HEK293 (cell line): ENCODE measurements at regions not wholly inside any gene's neighbourhood (a gene's known extent, or its start where the extent isn't known, plus 50 kb on each side); places are given as distances from the start of the nearest gene placed in this dataset.

Experiments
- CTCF ChIA-PET: fragments of 350-600 bp; formaldehyde crosslinking; extraction: SDS; loops from one replicate; lab custom pipeline; 2021; ENCODE audit warnings: antibody characterized with exemption; lab: Yijun Ruan, JAX
- POLR2A ChIA-PET: fragments of 300-600 bp; formaldehyde crosslinking; extraction: SDS; loops from one replicate; lab custom pipeline; 2020; ENCODE audit warnings: antibody characterized with exemption, inconsistent platforms; lab: Yijun Ruan, JAX
- H3K27ac ChIP-seq: fragments of 200-500 bp; sonication (Bioruptor generic); 2 replicates; pipeline ENCODE4 v1.5.1; 2014; ENCODE audit warnings: low read depth, low read length, control low read depth, inconsistent platforms; ENCODE audit errors: extremely low read depth
- H3K36me3 ChIP-seq, 2 experiments: fragments of 200-500 bp in 1 of 2; sonication (Bioruptor generic) in 1 of 2; 1 replicate in 1 of 2; 2 replicates in 1 of 2; pipeline ENCODE4 v1.5.1; 2014 to 2017; ENCODE audit warnings: inconsistent platforms in 2 of 2, low read length in 2 of 2; ENCODE audit not compliant: control insufficient read depth in 2 of 2, insufficient read depth in 1 of 2
- H3K4me1 ChIP-seq: fragments of 200-500 bp; sonication (Bioruptor generic); 2 replicates; pipeline ENCODE4 v1.5.1; 2014; ENCODE audit warnings: mild to moderate bottlenecking, low read length, inconsistent platforms; ENCODE audit not compliant: control insufficient read depth, insufficient read depth
- H3K4me3 ChIP-seq: 2 replicates; pipeline ENCODE4 v1.5.1; 2011; ENCODE audit warnings: low read depth, mild to moderate bottlenecking, control low read depth, low read length, moderate library complexity
- H3K9me3 ChIP-seq: fragments of 200-500 bp; sonication (Bioruptor generic); 2 replicates; pipeline ENCODE4 v1.5.1; 2014; ENCODE audit warnings: low read depth, low read length, inconsistent platforms; ENCODE audit not compliant: control insufficient read depth, insufficient read depth
- ATF2 ChIP-seq: fragments of 450-650 bp; formaldehyde crosslinking; IDR thresholded peaks from 2 replicates; pipeline ENCODE4 v1.5.1; 2016; ENCODE audit warnings: missing biosample characterization, missing genetic modification characterization, low read depth
- GLI4 ChIP-seq: fragments of 450-650 bp; formaldehyde crosslinking; IDR thresholded peaks from 2 replicates; pipeline ENCODE4 v1.5.1; 2016; ENCODE audit warnings: missing biosample characterization, missing genetic modification characterization
- HOXC10 ChIP-seq: sonication (generic); formaldehyde crosslinking; IDR thresholded peaks from 2 replicates; pipeline ENCODE4 v1.8.1; 2023; ENCODE audit warnings: mild to moderate bottlenecking, missing genetic modification reagents
- INSM2 ChIP-seq: fragments of 450-650 bp; formaldehyde crosslinking; IDR thresholded peaks from 2 replicates; pipeline ENCODE4 v1.5.1; 2016; ENCODE audit warnings: missing biosample characterization, missing genetic modification characterization
- KLF9 ChIP-seq: fragments of 450-650 bp; formaldehyde crosslinking; IDR thresholded peaks from 2 replicates; pipeline ENCODE4 v1.5.1; 2016; ENCODE audit warnings: missing biosample characterization, missing genetic modification characterization, low read depth
- MYNN ChIP-seq: fragments of 450-650 bp; formaldehyde crosslinking; IDR thresholded peaks from 2 replicates; pipeline ENCODE4 v1.5.1; 2016; ENCODE audit warnings: missing biosample characterization, missing genetic modification characterization, borderline replicate concordance
- PBX3 ChIP-seq: sonication (generic); formaldehyde crosslinking; IDR thresholded peaks from 2 replicates; pipeline ENCODE4 v1.8.1; 2022; ENCODE audit warnings: mild to moderate bottlenecking, moderate library complexity, missing genetic modification reagents
- PRDM10 ChIP-seq: fragments of 450-650 bp; formaldehyde crosslinking; IDR thresholded peaks from 2 replicates; pipeline ENCODE4 v1.5.1; 2016; ENCODE audit warnings: missing biosample characterization, missing genetic modification characterization
- SCRT2 ChIP-seq: fragments of 450-650 bp; formaldehyde crosslinking; IDR thresholded peaks from 2 replicates; pipeline ENCODE4 v1.5.1; 2016; ENCODE audit warnings: missing biosample characterization, missing genetic modification characterization
- SP3 ChIP-seq: fragments of 450-650 bp; formaldehyde crosslinking; IDR thresholded peaks from 2 replicates; pipeline ENCODE4 v1.5.1; 2016; ENCODE audit warnings: missing biosample characterization, missing genetic modification characterization
- ZBTB1 ChIP-seq: fragments of 450-650 bp; formaldehyde crosslinking; IDR thresholded peaks from 2 replicates; pipeline ENCODE4 v1.5.1; 2016; ENCODE audit warnings: missing biosample characterization, missing genetic modification characterization
- ZBTB48 ChIP-seq: fragments of 450-650 bp; formaldehyde crosslinking; IDR thresholded peaks from 2 replicates; pipeline ENCODE4 v1.5.1; 2016; ENCODE audit warnings: missing biosample characterization, missing genetic modification characterization
- ZEB2 ChIP-seq: fragments of 450-650 bp; formaldehyde crosslinking; IDR thresholded peaks from 2 replicates; pipeline ENCODE4 v1.5.1; 2016; ENCODE audit warnings: missing biosample characterization, missing genetic modification characterization
- ZNF112 ChIP-seq: fragments of 450-650 bp; formaldehyde crosslinking; IDR thresholded peaks from 2 replicates; pipeline ENCODE4 v1.5.0; 2017; ENCODE audit warnings: missing biosample characterization, missing genetic modification characterization
- ZNF132 ChIP-seq: fragments of 450-650 bp; formaldehyde crosslinking; IDR thresholded peaks from 2 replicates; pipeline ENCODE4 v1.5.1; 2017; ENCODE audit warnings: missing biosample characterization, missing genetic modification characterization, borderline replicate concordance
- ZNF23 ChIP-seq: fragments of 450-650 bp; formaldehyde crosslinking; IDR thresholded peaks from 2 replicates; pipeline ENCODE4 v1.5.1; 2016; ENCODE audit warnings: missing biosample characterization, missing genetic modification characterization, borderline replicate concordance
- ZNF501 ChIP-seq: fragments of 450-650 bp; formaldehyde crosslinking; IDR thresholded peaks from 2 replicates; pipeline ENCODE4 v1.5.1; 2016; ENCODE audit warnings: missing biosample characterization, missing genetic modification characterization
- ZNF610 ChIP-seq: fragments of 450-650 bp; formaldehyde crosslinking; IDR thresholded peaks from 2 replicates; pipeline ENCODE4 v1.5.1; 2016; ENCODE audit warnings: missing biosample characterization, missing genetic modification characterization, borderline replicate concordance
- ZNF624 ChIP-seq: fragments of 450-650 bp; formaldehyde crosslinking; IDR thresholded peaks from 2 replicates; pipeline ENCODE4 v1.5.1; 2017; ENCODE audit warnings: missing biosample characterization, missing genetic modification characterization
- ZNF692 ChIP-seq: fragments of 450-650 bp; formaldehyde crosslinking; IDR thresholded peaks from 2 replicates; pipeline ENCODE4 v1.5.1; 2016; ENCODE audit warnings: missing biosample characterization, missing genetic modification characterization
- ZNF768 ChIP-seq: fragments of 450-650 bp; formaldehyde crosslinking; IDR thresholded peaks from 2 replicates; pipeline ENCODE4 v1.5.1; 2018; ENCODE audit warnings: missing biosample characterization, mild to moderate bottlenecking, missing genetic modification characterization
- ZNF837 ChIP-seq: fragments of 450-650 bp; formaldehyde crosslinking; IDR thresholded peaks from 2 replicates; pipeline ENCODE4 v1.5.1; 2016; ENCODE audit warnings: missing biosample characterization, missing genetic modification characterization
- ZXDB ChIP-seq: fragments of 450-650 bp; formaldehyde crosslinking; IDR thresholded peaks from 2 replicates; pipeline ENCODE4 v1.5.1; 2016; ENCODE audit warnings: missing biosample characterization, missing genetic modification characterization

GRCh38 chr6:144835322-144835973 is 550.3 kb downstream of the UTRN start:
- Histone ChIP-seq H3K4me3 (no peak overlapping the region), H3K9me3 (no peaks in the 10 kb centered on the region), H3K36me3 (peaks cover 0 to 27% of the 10 kb centered on the region in 2 experiments; a peak in 1 of 3 replicates), H3K4me1 (no peaks in the 10 kb centered on the region), H3K27ac (no peak overlapping the region)
- no peak for TF ChIP-seq SP3 (tag by site-specific recombination)
- no peak for TF ChIP-seq ZNF624
- TF ChIP-seq ZNF692: no peak
- TF ChIP-seq MYNN (tag by site-specific recombination): no peak
- TF ChIP-seq ZNF23 (tag by site-specific recombination): no peak
- no peak for TF ChIP-seq ZNF132 (tag by site-specific recombination)
- no peak for TF ChIP-seq ZNF837 (tag by site-specific recombination)
- no peak for TF ChIP-seq PBX3
- no peak for TF ChIP-seq SCRT2 (tag by site-specific recombination)
- no peak for TF ChIP-seq ZEB2 (tag by site-specific recombination)
- no peak for TF ChIP-seq ZBTB48 (tag by site-specific recombination)
- TF ChIP-seq ZXDB (tag by site-specific recombination): no peak
- CTCF ChIA-PET: interaction anchor here (0.8 kb wide), 1 partner anchor 192 kb away, joined by 3 read pairs; no protein-coding TSS in a partner anchor
- POLR2A ChIA-PET: no interaction called here

- no peaks in the 10 kb centered on the region for H3K9me3 ChIP-seq
- no peak overlapping the region for H3K4me3 ChIP-seq
- H3K27ac ChIP-seq: no peak overlapping the region
- peaks cover 5 to 29% of the 10 kb centered on the region in 2 experiments; a peak in 2 of 3 replicates for H3K36me3 ChIP-seq
- TF ChIP-seq ZBTB1 (tag by site-specific recombination) (no peak), PRDM10 (tag by site-specific recombination) (no peak), ZNF501 (no peak), ZNF112 (no peak), ZNF610 (tag by site-specific recombination) (no peak), ZNF768 (tag by site-specific recombination) (no peak), GLI4 (tag by site-specific recombination) (no peak), KLF9 (tag by site-specific recombination) (no peak), HOXC10 (CRISPR knock-in tag) (no peak), ATF2 (tag by site-specific recombination) (no peak), INSM2 (no peak)
- POLR2A ChIA-PET: no interaction called here
- CTCF ChIA-PET: interaction anchor here (0.6 kb wide), 1 partner anchor 149 kb away, joined by 4 read pairs; no protein-coding TSS in a partner anchor
- no peaks in the 10 kb centered on the region for H3K4me1 ChIP-seq
These were observed 555.5 kb downstream of the UTRN start for GRCh38 chr6:144840619-144841018.
